ENCODE measurements at regions not wholly inside any gene's neighbourhood (a gene's known extent, or its start where the extent isn't known, plus 50 kb on each side); places are given as distances from the start of the nearest gene placed in this dataset.

DNA sequence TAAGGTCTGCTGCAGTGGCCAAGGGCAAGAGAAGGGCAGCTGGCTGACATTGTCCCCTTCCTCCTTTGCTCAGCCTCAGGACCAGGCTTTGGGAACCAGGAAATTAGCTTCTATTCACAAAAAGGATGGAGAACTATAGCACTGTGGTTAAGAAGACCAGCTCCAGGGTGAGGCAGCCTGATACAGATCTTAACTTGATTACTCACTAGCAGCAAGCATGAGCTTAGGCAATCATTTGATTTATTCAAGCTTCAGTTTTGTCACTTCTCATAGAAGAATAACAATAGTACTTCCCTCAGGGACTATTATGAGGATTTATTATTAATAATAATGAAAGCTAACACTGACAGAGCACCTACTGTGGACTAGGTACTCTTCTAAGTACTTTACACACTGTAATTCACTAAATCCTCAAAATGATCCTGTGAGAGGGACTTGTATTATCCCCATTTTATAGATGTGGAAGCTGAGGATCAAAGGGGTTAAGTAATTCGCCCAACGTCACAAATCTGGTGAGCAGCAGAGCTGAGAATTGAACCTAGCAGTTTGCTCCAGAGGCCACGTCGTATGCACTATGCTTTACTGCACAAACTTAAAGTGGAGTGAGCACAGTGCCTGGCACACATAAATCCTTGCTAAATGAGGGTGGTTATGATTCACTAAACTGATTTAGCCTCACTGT, 130.4 kb upstream of the PAK3 start:
- TF ChIP-seq, protein P1, sequence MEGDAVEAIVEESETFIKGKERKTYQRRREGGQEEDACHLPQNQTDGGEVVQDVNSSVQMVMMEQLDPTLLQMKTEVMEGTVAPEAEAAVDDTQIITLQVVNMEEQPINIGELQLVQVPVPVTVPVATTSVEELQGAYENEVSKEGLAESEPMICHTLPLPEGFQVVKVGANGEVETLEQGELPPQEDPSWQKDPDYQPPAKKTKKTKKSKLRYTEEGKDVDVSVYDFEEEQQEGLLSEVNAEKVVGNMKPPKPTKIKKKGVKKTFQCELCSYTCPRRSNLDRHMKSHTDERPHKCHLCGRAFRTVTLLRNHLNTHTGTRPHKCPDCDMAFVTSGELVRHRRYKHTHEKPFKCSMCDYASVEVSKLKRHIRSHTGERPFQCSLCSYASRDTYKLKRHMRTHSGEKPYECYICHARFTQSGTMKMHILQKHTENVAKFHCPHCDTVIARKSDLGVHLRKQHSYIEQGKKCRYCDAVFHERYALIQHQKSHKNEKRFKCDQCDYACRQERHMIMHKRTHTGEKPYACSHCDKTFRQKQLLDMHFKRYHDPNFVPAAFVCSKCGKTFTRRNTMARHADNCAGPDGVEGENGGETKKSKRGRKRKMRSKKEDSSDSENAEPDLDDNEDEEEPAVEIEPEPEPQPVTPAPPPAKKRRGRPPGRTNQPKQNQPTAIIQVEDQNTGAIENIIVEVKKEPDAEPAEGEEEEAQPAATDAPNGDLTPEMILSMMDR (IDR thresholded peaks at IDR 0.05): no peak
- Histone ChIP-seq H3K27me3 (peaks cover 0 to 53% (median 0%) of the 10 kb centered on the region in 7 donors), H3K4me3 (no peak overlapping the region), H3K36me3 (no peaks in the 10 kb centered on the region), H3K9me3 (no peaks in the 10 kb centered on the region), H3K4me1 (no peaks in the 10 kb centered on the region), H3K27ac (no peak overlapping the region)
- intact Hi-C loops (cut with DNase I): no loop called here
- DNase-seq (no peak), ATAC-seq (no peak)
- WGBS, 2 donors: 76 to 79% methylated on average over 4 of the region's 4 CpGs

GRCh38 chrX:110964786-110965185, 131.2 kb upstream of the PAK3 start:
- no peaks in the 10 kb centered on the region for H3K36me3 ChIP-seq
- no peak for ATAC-seq

DNA sequence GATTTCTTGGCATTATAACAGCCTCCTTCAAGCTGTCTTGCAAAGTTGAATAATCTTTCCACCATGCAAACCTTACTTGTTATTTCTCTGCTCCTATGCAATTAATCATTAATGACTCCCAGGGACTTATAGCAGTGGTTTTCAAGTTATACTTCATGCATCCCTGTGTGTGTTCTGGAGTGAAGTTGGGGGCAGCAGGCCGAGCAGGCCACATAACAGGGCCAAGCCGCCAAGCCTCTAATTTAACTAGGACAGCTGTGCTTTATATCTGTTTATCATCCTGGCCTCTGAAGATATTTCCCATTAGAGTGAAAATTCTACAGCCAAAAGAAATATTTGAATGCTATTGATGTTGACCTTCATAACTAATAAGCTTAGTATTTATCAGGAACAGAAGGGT, 133.5 kb upstream of the PAK3 start:
- no peak for DNase-seq
- Histone ChIP-seq H3K9me3 (no peaks in the 10 kb centered on the region), H3K27ac (no peak overlapping the region), H3K27me3 (peaks cover 0 to 53% (median 0%) of the 10 kb centered on the region in 7 donors), H3K4me3 (no peak overlapping the region), H3K4me1 (no peaks in the 10 kb centered on the region), H3K36me3 (no peaks in the 10 kb centered on the region)
- TF ChIP-seq, protein P1 (IDR thresholded peaks at IDR 0.05): no peak
- intact Hi-C loops (cut with DNase I): no loop called here
- ATAC-seq: no peak
- 78 to 92% methylated on average over 2 of the region's 2 CpGs for WGBS, 2 donors

More at GRCh38 chrX:110964786-110965185, 131.2 kb upstream of the PAK3 start:
- intact Hi-C loops (cut with DNase I): no loop called here
- no peaks in the 10 kb centered on the region for H3K9me3 ChIP-seq
- WGBS, 2 donors: 63 to 69% methylated on average over 4 of the region's 4 CpGs
- DNase-seq: no peak
- H3K27ac ChIP-seq: no peak overlapping the region
- TF ChIP-seq, protein P1 (IDR thresholded peaks at IDR 0.05): no peak
- H3K27me3 ChIP-seq: peaks cover 0 to 54% (median 0%) of the 10 kb centered on the region in 7 donors
- H3K4me1 ChIP-seq: no peaks in the 10 kb centered on the region
- H3K4me3 ChIP-seq: no peak overlapping the region

- Histone ChIP-seq H3K9me3 (no peaks in the 10 kb centered on the region), H3K4me3 (no peak overlapping the region), H3K4me1 (no peaks in the 10 kb centered on the region), H3K36me3 (no peaks in the 10 kb centered on the region), H3K27ac (no peak overlapping the region), H3K27me3 (peaks cover 0 to 66% (median 0%) of the 10 kb centered on the region in 7 donors)
- intact Hi-C loops (cut with DNase I): no loop called here
- TF ChIP-seq, protein P1 (IDR thresholded peaks at IDR 0.05): no peak
- no peak for DNase-seq
- ATAC-seq: no peak
Observed at GRCh38 chrX:110955706-110956105, 140.3 kb upstream of the PAK3 start.
